Epithelial cell of proximal tubule (primary cell): ENCODE measurements at regions not wholly inside any gene's neighbourhood (a gene's known extent, or its start where the extent isn't known, plus 50 kb on each side); places are given as distances from the start of the nearest gene placed in this dataset.

Experiments
- DNase-seq: peaks from one replicate; pipeline ENCODE4 v3.0.0-alpha.2; 2011; ENCODE audit warnings: low read depth
- H3K4me3 ChIP-seq: 2 replicates; pipeline ENCODE4 v1.5.1; 2011; ENCODE audit warnings: low read depth, mild to moderate bottlenecking, low read length
- TF ChIP-seq, protein P1 (sequence below): conservative IDR thresholded peaks from 2 replicates; pipeline ENCODE4 v1.5.1; 2012; ENCODE audit warnings: low read depth, mild to moderate bottlenecking, low read length

DNA sequence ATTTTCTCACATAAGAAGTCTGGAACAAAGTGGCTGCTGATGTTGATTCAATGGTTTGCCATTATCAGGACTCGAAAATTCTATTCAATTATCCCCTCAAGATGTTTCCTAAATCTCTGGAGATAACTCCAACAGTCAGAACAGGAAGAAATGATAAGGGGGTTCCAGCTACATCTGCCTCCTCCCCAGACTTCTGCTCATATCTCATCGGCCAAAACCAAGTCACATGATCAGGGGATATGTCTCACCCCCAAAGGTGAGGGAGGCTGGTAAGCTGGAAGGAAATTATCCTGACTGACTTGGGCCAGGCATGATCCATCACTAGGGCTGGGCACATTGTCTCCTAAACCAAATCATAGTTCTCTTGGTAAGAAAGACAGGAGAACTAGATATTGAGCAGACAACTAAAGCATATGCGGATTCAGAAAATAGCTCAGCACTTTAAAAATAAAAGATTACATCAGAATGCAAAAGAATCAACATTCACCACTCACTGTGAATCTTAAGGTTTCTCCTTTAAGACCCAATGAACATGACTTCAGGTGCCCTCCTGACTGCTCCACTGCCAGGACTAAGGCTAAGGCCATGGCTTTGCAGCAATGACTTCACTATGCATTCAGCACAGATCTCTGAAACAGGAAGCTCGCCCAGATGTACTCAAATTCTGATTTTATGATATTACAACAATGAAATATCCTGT, 306.3 kb downstream of the ENC1 start:
- no peak for DNase-seq
- no peak overlapping the region for H3K4me3 ChIP-seq
- TF ChIP-seq, protein P1, sequence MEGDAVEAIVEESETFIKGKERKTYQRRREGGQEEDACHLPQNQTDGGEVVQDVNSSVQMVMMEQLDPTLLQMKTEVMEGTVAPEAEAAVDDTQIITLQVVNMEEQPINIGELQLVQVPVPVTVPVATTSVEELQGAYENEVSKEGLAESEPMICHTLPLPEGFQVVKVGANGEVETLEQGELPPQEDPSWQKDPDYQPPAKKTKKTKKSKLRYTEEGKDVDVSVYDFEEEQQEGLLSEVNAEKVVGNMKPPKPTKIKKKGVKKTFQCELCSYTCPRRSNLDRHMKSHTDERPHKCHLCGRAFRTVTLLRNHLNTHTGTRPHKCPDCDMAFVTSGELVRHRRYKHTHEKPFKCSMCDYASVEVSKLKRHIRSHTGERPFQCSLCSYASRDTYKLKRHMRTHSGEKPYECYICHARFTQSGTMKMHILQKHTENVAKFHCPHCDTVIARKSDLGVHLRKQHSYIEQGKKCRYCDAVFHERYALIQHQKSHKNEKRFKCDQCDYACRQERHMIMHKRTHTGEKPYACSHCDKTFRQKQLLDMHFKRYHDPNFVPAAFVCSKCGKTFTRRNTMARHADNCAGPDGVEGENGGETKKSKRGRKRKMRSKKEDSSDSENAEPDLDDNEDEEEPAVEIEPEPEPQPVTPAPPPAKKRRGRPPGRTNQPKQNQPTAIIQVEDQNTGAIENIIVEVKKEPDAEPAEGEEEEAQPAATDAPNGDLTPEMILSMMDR: no peak

DNA sequence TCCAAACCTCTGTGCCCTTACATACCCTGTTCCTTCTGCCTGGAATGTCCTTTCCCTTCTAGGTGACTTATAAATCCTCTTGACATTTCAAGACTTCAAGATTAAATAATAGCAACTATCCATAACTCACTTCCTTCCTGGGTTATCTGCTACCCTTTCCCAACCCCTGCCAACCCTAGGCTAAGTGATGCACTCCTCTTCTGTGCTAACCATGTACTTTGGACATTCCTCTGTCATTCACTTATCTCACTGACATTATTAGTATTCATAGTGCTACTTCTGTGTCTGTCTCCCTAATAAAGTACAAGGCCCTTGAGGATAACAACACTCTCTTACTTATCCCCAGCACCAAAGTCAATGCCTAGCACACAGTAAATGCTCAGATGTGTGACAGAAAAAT, 307.1 kb downstream of the ENC1 start:
- TF ChIP-seq, protein P1: no peak
- no peak overlapping the region for H3K4me3 ChIP-seq
- no peak for DNase-seq

DNA sequence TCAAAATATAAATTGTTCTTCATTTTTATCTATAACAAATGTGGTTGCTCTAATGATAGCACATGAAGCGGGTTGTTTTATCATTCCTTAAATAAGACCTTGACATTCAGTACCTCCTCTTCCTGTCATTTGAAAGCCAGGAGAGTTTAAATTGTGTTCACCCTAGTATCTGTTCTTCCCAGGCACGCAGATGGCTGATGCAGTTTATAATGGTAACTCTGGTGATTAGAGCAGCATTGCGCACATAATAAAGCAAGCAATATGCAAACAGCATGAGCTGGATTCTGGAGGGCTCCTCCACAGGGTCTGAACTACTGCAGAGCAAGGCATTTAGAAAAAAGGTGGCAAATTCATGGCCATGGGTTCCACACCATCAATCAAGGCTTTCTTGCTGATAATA, 307.8 kb downstream of the ENC1 start:
- no peak for DNase-seq
- TF ChIP-seq, protein P1: no peak
- H3K4me3 ChIP-seq: no peak overlapping the region

DNA sequence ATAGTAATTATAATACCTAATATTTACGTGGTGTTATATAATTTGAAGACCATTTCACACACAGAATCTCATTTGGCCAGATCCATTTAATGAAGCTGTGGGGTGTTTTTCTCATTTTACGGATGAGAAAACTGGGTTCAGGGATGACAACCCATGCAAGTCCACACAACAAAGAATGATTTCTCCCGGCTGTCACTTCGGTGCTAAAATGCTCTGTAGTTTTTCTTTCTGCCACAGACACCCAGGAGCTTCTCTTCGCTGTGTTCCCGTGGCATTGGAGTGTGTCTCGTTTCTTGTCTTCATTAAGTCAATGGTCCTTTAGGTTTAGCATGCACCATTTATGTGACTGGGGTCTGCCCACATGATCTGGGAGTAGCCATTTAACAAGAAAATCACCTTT, 308.5 kb downstream of the ENC1 start:
- H3K4me3 ChIP-seq: no peak overlapping the region
- TF ChIP-seq, protein P1: no peak
- DNase-seq: no peak

DNA sequence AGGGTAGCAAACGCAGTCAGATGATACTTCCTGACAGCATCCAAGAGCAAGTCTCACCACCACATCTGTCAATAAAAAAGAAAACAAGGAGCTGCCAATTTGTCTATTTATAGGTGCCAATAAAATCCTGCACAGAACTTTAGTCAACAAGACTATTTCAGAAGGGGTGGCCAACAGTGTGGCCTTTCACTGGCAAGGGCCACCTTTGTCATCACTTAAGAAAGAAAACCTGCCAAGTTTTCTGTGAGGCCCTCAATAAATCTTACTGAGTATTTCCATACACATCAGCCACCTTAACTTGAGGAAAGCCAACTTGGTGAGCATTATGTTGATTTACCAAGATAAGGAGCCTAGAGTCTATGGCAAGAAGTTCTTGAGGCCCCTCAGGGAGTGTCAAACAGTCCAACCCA, 312.3 kb downstream of the ENC1 start:
- no peak overlapping the region for H3K4me3 ChIP-seq
- DNase-seq: no peak
- TF ChIP-seq, protein P1: no peak

DNA sequence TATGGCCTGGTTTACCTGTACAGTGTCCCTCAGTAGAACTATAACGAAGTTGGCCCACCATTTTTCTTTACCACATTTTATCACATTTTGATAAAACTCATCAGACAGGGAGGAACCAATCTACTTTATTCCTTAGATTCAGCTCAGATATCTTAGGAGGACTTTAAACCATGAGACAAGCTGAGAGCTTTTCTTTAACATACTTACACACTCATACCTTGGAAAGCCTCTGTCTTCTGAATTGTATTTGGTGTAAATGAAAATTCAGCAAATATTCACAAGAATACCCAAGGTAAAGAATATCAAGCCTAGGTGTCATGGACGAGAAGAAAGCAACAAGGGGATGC, 313.2 kb downstream of the ENC1 start:
- TF ChIP-seq, protein P1: no peak
- no peak for DNase-seq
- H3K4me3 ChIP-seq: no peak overlapping the region
